ENCODE measurements at regions not wholly inside any gene's neighbourhood (a gene's known extent, or its start where the extent isn't known, plus 50 kb on each side); places are given as distances from the start of the nearest gene placed in this dataset.

DNA sequence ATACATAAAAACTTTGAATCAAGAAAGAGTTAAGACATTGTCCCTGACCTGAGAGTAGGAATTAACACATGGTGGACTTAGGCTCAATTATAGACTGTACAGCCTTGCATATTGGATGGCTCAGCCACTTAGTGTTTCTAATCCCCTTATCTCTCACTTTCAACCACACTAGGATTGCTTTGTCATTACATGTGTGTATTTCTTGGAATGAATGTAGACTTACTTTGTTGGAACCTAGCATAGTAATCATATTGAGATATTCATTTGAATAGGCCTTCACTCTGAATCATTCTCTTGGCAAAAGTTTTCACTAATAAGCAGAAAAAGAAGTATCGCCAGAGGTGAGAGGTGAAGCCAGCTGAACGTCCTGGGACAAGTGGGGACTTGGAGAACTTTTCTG lies 1973.9 kb upstream of the FLRT2 start:
- Histone ChIP-seq H3K9me3 (no peaks in the 10 kb centered on the region), H3K36me3 (no peaks in the 10 kb centered on the region), H3K27ac (no peak overlapping the region), H3K4me1 (ENCODE audit: control insufficient read depth in 1 of 2, insufficient read depth in 1 of 2, low read depth in 1 of 2, low read length in 1 of 2) (no peaks in the 10 kb centered on the region), H3K27me3 (no peaks in the 10 kb centered on the region), H3K4me3 (ENCODE audit: low read depth in 1 of 2, low read length in 1 of 2) (no peak overlapping the region)
- no peak for TF ChIP-seq CTCF (IDR thresholded peaks at IDR 0.05)

GRCh38 chr14:83556746-83557453 lies 1973.0 kb upstream of the FLRT2 start:
- no peaks in the 10 kb centered on the region for H3K27me3 ChIP-seq
- no peak for TF ChIP-seq CTCF (IDR thresholded peaks at IDR 0.05)
- H3K27ac ChIP-seq, result no peak overlapping the region
- no peaks in the 10 kb centered on the region for H3K4me1 ChIP-seq (ENCODE audit: control insufficient read depth in 1 of 2, insufficient read depth in 1 of 2, low read depth in 1 of 2, low read length in 1 of 2)
- no peaks in the 10 kb centered on the region for H3K9me3 ChIP-seq
- no peaks in the 10 kb centered on the region for H3K36me3 ChIP-seq
- H3K4me3 ChIP-seq (ENCODE audit: low read depth in 1 of 2, low read length in 1 of 2), result no peak overlapping the region

GRCh38 chr14:83558946-83559345 lies 1971.0 kb upstream of the FLRT2 start:
- no peak overlapping the region for H3K27ac ChIP-seq
- no peaks in the 10 kb centered on the region for H3K36me3 ChIP-seq
- H3K4me3 ChIP-seq (ENCODE audit: low read depth in 1 of 2, low read length in 1 of 2), result no peak overlapping the region
- H3K9me3 ChIP-seq, result no peaks in the 10 kb centered on the region
- H3K4me1 ChIP-seq (ENCODE audit: control insufficient read depth in 1 of 2, insufficient read depth in 1 of 2, low read depth in 1 of 2, low read length in 1 of 2), result no peaks in the 10 kb centered on the region
- TF ChIP-seq CTCF (IDR thresholded peaks at IDR 0.05), result no peak
- no peaks in the 10 kb centered on the region for H3K27me3 ChIP-seq

DNA sequence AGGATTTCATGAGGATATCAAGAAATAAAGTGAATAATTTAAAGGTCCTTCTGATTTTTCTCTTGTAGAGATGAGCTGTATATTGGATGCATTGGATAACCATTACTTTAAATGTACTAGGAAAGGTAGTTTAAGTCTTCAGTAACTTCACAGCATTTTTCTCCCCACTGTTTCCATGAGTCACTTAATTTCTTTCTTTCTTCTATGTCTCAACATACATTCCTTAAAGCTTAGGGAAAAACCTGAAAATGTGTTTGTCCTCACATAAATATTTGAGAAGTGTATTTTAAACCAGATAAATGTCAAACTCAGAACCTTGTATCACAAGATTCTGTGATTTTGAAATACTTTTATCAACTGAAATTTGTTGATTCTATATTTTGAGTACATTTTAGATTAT lies 1970.2 kb upstream of the FLRT2 start:
- H3K4me1 ChIP-seq (ENCODE audit: control insufficient read depth in 1 of 2, insufficient read depth in 1 of 2, low read depth in 1 of 2, low read length in 1 of 2), result no peaks in the 10 kb centered on the region
- no peaks in the 10 kb centered on the region for H3K9me3 ChIP-seq
- H3K27ac ChIP-seq, result no peak overlapping the region
- no peaks in the 10 kb centered on the region for H3K36me3 ChIP-seq
- no peaks in the 10 kb centered on the region for H3K27me3 ChIP-seq
- H3K4me3 ChIP-seq (ENCODE audit: low read depth in 1 of 2, low read length in 1 of 2), result no peak overlapping the region
- TF ChIP-seq CTCF (IDR thresholded peaks at IDR 0.05), result no peak

DNA sequence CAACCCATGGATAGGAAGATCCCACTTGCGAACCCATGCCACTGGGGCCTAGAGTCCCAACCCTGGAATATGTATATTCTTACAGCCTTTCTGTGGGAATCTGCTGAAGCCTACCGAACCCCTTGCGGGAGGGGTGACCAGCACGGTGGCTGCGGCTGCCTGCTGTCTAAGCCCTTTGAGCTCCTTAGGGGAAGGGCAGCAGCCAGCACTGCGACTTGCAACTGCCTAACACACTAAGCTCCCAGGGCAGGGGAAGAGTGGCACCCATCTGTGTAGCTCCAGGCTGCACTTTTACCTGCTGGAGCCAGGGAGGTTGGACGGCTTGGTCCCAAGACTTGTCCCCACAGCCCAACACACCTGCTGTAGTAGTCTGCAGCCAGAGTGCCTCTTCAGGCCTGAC lies 1968.7 kb upstream of the FLRT2 start:
- Histone ChIP-seq H3K9me3 (no peaks in the 10 kb centered on the region), H3K4me3 (ENCODE audit: low read depth in 1 of 2, low read length in 1 of 2) (no peak overlapping the region), H3K27ac (no peak overlapping the region), H3K36me3 (no peaks in the 10 kb centered on the region), H3K27me3 (no peaks in the 10 kb centered on the region), H3K4me1 (ENCODE audit: control insufficient read depth in 1 of 2, insufficient read depth in 1 of 2, low read depth in 1 of 2, low read length in 1 of 2) (no peaks in the 10 kb centered on the region)
- TF ChIP-seq CTCF (IDR thresholded peaks at IDR 0.05), result no peak
